ENCODE measurements at regions not wholly inside any gene's neighbourhood (a gene's known extent, or its start where the extent isn't known, plus 50 kb on each side); places are given as distances from the start of the nearest gene placed in this dataset.

- DNase-seq: no peak
These were observed 427.3 kb downstream of the TSN start for GRCh38 chr2:122182616-122183355.

- no peak for DNase-seq
These were observed 428.4 kb downstream of the TSN start for GRCh38 chr2:122183890-122184289.

- DNase-seq: no peak
These were observed 431.3 kb downstream of the TSN start for GRCh38 chr2:122186761-122187222.

GRCh38 chr2:122191331-122191730 lies 435.9 kb downstream of the TSN start:
- no peak for DNase-seq

GRCh38 chr2:122193622-122194021 lies 438.2 kb downstream of the TSN start:
- no peak for DNase-seq

GRCh38 chr2:122194546-122194945 lies 439.1 kb downstream of the TSN start:
- no peak for DNase-seq

- DNase-seq: no peak
These were observed 448.1 kb downstream of the TSN start for GRCh38 chr2:122203523-122203922.

- no peak for DNase-seq
These were observed 450.2 kb downstream of the TSN start for GRCh38 chr2:122205641-122206040.

- DNase-seq: no peak
These were observed 450.6 kb downstream of the TSN start for GRCh38 chr2:122206101-122206500.

GRCh38 chr2:122209377-122209776 lies 453.9 kb downstream of the TSN start:
- no peak for DNase-seq

GRCh38 chr2:122210065-122210464 lies 454.6 kb downstream of the TSN start:
- no peak for DNase-seq

GRCh38 chr2:122210898-122211856 lies 455.7 kb downstream of the TSN start:
- DNase-seq: no peak

GRCh38 chr2:122213312-122213711 lies 457.9 kb downstream of the TSN start:
- DNase-seq: no peak

GRCh38 chr2:122216071-122216470 lies 460.6 kb downstream of the TSN start:
- DNase-seq: no peak

- no peak for DNase-seq
These were observed 461.4 kb downstream of the TSN start for GRCh38 chr2:122216901-122217300.

- no peak for DNase-seq
These were observed 463.1 kb downstream of the TSN start for GRCh38 chr2:122218596-122218995.

- DNase-seq: no peak
These were observed 464.1 kb downstream of the TSN start for GRCh38 chr2:122219504-122219903.

- no peak for DNase-seq
These were observed 466.2 kb downstream of the TSN start for GRCh38 chr2:122221665-122222064.

- DNase-seq: no peak
These were observed 475.8 kb downstream of the TSN start for GRCh38 chr2:122231296-122231695.

GRCh38 chr2:122233372-122233771 lies 477.9 kb downstream of the TSN start:
- no peak for DNase-seq

- DNase-seq: no peak
These were observed 480.9 kb downstream of the TSN start for GRCh38 chr2:122236152-122236874.

- no peak for DNase-seq
These were observed 481.5 kb downstream of the TSN start for GRCh38 chr2:122236925-122237324.

- no peak for DNase-seq
These were observed 482.0 kb downstream of the TSN start for GRCh38 chr2:122237450-122237849.

Data from SIG-M5 (cell line).